Cardiac fibroblast (primary cell): ENCODE measurements at regions not wholly inside any gene's neighbourhood (a gene's known extent, or its start where the extent isn't known, plus 50 kb on each side); places are given as distances from the start of the nearest gene placed in this dataset.
"Not testable (repeated sequence)": the region's sequence is repeated elsewhere in the genome, so short reads cannot be mapped to it uniquely, and the experiment has no call there.

Experiments
- DNase-seq, 2 donors: peaks; one replicate each; pipeline versions ENCODE4 v3.0.0 to v3.0.0-alpha.2; 2010; ENCODE audit warnings: low read depth in 2 of 2
- H3K4me3 ChIP-seq, 2 donors: replicated peaks in 1 of 2; 1 replicate in 1 of 2; 2 replicates in 1 of 2; pipeline ENCODE4 v1.5.1; 2011; ENCODE audit warnings: low read depth in 2 of 2, low read length in 2 of 2, mild to moderate bottlenecking in 2 of 2, moderate library complexity in 1 of 2

DNA sequence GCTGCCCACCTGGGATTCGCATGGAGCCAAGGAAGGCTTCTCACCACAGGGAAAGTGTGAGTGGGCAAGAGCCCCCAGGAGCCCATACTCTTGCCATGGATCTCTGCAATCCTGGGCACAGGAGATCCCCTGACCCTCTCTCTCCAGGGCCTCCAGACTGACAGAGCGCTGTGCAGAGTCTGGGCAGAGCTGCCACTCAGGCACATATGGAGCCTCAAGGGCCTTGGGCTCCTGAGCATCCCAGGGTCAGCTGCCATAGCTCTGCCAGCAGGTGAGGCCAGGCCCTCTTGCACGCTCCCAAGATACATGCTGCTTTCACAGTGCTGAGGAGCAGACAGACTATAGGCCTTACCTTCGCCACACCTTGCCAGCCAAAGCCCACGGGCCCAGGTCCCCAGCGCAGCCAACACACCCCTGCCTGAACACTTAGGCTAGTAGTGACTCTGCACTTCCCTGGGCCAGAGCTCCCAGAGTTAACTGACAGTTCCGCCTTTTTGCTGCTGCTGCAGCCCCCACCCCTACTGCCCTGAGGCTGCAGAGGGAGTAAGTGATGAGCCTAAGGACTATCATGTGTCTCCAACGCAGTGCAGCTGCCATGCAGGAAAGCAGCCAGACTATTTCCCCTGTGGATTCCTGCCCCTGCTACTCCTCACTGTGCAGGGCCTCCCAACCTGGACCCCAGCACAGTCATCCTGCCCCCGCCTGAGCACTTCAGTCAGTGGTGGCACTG, 323.2 kb downstream of the SPATA31A1 start:
- not testable (repeated sequence) for DNase-seq, H3K4me3 ChIP-seq

DNA sequence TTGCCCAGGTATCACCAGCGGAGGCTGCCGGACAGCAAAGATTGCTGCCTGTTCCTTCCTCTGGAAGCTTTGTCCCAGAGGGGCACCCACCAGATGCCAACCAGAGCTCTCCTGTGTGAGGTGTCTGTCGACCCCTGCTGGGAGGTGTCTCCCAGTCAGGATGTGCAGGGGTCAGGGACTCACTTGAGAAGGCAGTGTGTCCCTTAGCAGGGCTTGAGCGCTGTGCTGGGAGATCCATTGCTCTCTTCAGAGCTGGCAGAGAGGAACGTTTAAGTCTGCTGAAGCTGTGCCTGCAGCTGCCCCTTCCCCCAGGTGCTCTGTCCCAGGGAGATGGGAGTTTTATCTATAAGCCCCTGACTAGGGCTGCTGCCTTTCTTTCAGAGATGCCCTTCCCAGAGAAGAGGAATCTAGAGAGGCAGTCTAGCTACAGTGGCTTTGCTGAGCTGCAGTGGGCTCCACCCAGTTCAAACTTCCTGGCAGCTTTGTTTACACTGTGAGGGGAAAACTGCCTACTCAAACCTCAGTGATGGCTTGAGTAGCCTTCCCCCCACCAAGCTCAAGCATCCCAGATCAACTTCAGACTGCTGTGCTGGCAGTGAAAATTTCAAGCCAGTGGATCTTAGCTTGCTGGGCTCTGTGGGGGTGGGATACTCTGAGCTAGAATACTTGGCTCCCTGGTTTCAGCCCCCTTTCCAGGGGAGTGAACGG, 325.4 kb downstream of the SPATA31A1 start:
- not testable (repeated sequence) for H3K4me3 ChIP-seq, DNase-seq

DNA sequence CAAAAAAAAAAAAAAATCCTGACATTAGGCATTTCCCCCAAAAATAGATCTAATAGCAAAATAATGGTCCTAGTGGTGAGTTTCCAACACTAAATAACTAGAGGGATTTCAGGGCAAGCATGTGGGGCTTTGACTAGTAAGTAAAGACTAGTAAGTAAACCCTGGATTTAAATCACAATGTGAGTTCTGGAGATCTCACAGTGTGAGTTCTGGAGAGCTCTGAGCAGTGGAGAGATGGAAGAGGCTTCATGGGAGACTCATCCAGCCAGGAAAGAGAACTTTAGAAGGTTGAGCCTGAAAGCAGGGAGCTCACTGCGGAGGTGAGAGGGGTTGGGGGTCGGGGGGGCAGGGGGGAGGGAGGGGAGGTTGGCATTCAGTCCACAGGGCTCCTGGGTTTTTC, 373.4 kb downstream of the SPATA31A1 start:
- H3K4me3 ChIP-seq, DNase-seq: not testable (repeated sequence)

DNA sequence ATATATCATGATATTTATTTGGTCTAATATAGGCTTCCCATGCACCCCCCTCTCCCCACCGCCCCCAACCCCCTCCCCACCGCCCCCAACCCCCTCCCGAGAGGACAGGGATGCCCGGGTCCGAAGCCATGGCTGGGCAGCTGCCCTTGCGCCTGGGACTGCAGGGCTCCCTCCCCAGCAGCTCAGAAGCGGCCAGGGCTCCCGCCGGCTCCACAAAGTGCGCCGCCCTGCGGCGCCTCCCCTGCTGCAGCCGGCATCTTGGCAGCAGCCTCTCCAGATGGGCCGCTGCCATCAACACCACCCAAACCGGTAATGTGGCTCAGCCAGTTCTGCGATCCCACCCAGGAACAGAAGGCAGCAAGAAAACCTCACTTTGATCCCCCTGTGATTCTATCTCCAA, 389.4 kb downstream of the SPATA31A1 start:
- not testable (repeated sequence) for H3K4me3 ChIP-seq, DNase-seq

DNA sequence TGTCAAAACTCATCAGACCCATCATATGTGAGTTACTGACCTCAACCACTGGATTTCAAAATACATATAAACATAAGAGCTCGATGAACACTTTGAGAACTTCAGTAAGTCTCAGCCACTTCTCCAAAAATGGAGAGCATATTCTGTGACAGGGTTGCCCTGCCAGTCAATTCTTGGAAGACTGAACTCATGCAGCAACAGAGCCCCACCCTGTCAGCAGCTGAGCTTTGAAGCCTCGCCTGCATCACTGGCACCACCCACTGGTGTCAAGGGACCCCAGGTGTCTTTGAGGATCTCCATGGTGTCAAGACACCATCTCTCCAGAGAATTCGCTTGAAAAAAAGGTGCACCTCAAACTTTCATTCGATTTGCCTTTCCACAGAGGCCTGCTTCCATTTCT, 420.1 kb downstream of the SPATA31A1 start:
- not testable (repeated sequence) for DNase-seq

DNA sequence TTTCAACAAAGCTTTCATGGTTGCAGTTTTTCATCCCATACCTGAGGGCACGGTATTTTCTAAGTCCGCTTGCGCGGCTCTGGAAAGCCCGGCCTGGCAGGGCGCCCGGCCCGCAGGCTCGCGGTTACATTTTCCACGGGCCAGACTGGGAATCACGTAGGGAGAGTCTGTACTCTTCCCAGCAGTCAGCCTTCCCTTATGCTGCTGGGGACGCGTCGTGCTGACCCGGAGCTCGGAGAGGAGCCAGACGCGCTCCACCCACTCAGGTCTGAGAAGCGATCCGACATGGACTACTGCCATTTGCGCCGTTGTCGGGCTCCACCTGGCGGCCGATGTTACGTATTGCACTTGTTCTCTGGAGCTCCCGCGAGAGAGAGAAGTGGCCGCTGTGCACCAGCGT, 435.9 kb downstream of the SPATA31A1 start:
- peak overlapping the region; percentile 25 to 46 for H3K4me3 ChIP-seq
- DNase-seq, result not testable (repeated sequence)

More for the DNA sequence above, 420.1 kb downstream of the SPATA31A1 start:
- H3K4me3 ChIP-seq, result not testable (repeated sequence)

DNA sequence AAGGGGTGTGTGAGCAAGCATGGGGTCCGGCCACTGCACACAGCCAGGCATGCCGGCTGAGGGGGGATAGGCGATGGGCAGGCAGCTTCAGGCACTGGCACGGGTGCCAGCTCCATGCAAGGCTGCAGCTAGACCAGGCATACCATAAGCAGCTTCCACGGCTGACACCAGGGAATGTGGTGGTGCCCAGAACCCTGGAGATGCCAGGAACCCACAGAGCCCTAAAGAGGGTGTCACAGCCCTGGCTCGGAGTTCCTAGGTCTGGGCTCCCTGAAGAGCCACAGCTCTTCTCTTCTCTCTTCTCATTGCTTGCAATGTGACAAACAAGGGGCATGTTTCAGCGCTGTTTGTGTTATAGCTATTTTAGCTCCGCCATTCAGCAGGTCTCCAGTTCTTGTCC, 442.5 kb downstream of the SPATA31A1 start:
- H3K4me3 ChIP-seq, DNase-seq: not testable (repeated sequence)

DNA sequence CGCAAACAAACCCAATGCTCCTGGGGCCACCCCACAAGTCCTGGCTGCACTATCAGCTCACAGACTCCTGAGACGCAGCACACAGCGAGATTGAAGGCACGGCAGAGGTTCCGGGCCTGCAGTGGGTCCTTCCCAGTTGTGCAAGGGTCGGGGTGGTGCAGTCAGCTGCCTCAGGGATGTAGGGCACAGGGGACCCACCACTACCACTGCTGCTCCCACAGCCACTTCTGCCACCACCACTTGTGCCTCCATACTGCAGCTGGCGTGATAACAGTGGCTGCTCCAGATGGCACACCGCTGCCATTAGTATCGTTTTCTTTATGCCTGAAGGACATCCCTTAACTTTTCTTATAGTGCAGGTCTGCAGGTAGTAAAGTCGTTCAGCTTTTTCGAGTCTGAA, 443.8 kb downstream of the SPATA31A1 start:
- not testable (repeated sequence) for H3K4me3 ChIP-seq, DNase-seq

DNA sequence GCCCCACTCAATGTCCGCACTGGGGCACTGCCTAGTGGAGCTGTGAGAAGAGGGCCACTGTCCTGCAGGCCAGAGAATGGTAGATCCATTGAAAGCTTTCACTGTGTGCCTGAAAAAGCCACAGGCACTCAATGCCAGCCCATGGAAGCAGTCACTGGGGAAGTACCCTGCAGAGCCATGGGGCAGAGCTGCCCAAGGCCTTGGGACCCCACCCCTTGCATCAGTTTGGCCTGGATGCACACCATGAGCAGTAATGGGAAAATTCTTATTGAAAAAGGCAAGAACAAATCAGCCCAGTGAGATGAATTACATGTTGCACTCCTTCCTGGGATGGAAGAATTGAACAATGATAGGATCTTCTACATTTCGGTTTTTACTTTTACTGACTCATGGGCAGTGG, 447.1 kb downstream of the SPATA31A1 start:
- not testable (repeated sequence) for DNase-seq, H3K4me3 ChIP-seq

DNA sequence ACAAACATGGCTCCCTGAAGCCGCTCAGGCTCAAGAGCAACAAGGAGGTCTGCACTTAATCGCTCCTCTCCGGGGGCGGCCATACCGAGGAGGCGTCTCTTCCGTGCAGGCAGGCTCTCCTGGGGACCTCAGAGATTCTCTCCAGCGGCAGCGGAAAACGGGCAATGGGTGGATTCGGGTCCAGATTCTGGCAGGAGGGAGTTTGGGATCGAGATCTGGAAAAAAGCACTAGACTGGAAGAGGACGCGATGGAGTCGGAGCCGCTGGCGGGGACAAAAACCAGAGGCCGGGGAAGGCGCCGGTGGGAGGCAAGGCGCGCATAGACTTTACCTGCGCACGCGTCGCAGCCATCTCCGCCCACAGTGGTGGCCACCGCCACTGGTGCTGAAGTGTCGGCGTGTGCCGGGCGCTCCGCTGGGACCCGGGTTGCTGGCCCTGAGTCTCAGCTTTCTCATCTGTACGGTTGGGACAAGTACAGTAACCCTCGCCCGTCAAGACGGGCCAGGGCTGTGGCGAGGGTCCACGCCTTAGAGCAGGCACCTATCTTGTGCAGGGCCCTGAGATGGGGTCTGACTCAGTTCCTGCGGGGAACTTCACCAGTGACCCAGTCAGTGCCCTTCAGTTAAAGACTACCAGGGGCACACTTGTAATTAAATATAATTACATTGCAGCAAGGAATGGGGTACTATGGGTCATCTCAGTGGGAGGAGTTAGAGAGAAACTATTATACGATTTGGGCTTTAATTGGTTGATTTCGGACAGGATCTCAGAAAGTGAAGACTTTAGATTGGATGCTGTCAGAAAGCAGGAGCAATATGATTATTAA, 454.1 kb downstream of the SPATA31A1 start:
- peak; percentile 22 to 43 for DNase-seq

DNA sequence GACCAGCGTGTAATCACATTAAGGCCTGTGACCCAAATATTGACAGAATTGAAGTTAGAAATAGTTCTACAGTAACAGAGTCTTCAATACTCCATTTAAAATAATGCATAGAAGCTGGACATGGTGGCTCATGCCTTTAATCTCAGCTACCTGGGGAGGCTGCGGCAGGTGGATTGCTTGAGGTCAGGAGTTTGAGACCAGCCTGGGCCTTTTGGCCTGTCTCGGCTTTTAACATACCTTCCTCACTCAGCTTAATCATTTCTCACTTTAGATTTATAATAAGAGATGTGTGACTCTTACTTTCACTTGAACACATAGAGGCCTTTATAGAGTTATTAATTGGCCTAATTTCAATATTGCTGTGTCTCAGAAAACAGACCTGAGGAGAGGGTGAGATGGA, 454.9 kb downstream of the SPATA31A1 start:
- DNase-seq, H3K4me3 ChIP-seq: not testable (repeated sequence)

More for the DNA sequence above, 454.1 kb downstream of the SPATA31A1 start:
- H3K4me3 ChIP-seq, result peak overlapping the region; percentile 42 to 57

DNA sequence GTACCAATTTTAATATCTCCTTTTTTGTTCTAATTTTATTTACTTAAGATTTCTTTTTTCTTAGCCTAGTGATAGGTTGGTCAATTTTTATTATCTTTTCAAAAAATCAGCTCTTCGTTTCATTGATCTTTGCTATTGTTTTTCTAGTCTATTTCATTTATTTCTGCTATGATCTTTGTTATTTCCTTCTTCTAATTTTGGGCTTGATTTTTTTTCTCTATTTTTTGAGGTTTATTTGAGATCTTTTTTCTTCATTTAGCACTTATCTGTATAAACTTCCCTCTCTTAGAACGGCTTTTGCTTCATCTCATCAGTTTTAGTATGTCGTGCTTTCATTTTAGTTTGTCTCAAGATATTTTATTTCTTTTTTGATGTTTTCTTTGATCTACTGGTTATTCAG, 456.1 kb downstream of the SPATA31A1 start:
- DNase-seq, H3K4me3 ChIP-seq: not testable (repeated sequence)

DNA sequence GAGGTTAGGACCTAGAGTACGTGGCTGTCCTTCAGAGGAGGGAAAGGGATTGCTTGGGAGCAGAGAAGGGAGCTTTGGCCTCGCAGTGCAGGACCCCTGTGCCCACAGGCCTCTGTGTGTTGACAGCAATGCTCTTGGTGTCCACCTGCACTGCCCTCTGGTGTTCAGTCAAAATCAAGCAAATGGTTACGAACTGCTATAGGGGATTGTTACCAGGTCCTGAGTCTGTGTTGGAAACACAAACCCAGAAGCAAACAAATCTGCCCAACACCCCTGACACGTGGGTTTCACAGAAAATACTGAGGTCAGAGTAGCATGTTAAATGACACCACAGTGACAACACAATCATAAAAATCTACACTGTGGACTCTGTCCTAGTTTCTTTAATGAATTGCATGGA, 473.0 kb downstream of the SPATA31A1 start:
- DNase-seq, H3K4me3 ChIP-seq: not testable (repeated sequence)
